Neural progenitor cell (in vitro differentiated cells): ENCODE measurements at regions not wholly inside any gene's neighbourhood (a gene's known extent, or its start where the extent isn't known, plus 50 kb on each side); places are given as distances from the start of the nearest gene placed in this dataset.

Source experiments
- EZH2 ChIP-seq: fragments of 200-600 bp; sonication (generic); IDR thresholded peaks from 2 replicates; pipeline ENCODE4 v1.6.1; 2017; ENCODE audit warnings: antibody characterized with exemption, mild to moderate bottlenecking, moderate library complexity
- TF ChIP-seq, protein P1 (sequence below): fragments of 200-600 bp; sonication (generic); IDR thresholded peaks from 2 replicates; pipeline ENCODE4 v1.5.1; 2017; ENCODE audit warnings: antibody characterized with exemption, mild to moderate bottlenecking

DNA sequence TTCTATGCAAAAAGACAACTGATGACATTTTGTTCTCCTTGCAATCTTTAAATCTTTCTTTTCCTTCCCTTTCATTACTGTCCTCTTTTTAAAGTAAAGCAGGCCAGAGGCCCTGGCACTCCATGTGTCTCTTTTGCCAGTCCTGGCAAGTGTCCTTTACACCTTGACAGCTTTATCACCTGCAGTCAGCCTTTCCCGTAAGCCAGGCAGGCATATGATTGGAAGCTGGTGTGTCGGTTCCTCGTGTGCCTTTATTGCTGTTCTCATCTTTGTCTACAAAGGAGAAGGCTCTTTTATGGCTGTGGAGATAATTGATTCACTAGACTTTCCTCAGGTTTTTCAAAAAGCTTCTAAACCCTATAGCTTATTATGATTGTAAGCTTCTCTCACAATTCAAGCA is 162.3 kb upstream of the FBXL4 start:
- TF ChIP-seq, protein P1, sequence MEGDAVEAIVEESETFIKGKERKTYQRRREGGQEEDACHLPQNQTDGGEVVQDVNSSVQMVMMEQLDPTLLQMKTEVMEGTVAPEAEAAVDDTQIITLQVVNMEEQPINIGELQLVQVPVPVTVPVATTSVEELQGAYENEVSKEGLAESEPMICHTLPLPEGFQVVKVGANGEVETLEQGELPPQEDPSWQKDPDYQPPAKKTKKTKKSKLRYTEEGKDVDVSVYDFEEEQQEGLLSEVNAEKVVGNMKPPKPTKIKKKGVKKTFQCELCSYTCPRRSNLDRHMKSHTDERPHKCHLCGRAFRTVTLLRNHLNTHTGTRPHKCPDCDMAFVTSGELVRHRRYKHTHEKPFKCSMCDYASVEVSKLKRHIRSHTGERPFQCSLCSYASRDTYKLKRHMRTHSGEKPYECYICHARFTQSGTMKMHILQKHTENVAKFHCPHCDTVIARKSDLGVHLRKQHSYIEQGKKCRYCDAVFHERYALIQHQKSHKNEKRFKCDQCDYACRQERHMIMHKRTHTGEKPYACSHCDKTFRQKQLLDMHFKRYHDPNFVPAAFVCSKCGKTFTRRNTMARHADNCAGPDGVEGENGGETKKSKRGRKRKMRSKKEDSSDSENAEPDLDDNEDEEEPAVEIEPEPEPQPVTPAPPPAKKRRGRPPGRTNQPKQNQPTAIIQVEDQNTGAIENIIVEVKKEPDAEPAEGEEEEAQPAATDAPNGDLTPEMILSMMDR, result no peak
- TF ChIP-seq EZH2, result no peak
